Mesothelial cell of epicardium (in vitro differentiated cells): ENCODE measurements at regions not wholly inside any gene's neighbourhood (a gene's known extent, or its start where the extent isn't known, plus 50 kb on each side); places are given as distances from the start of the nearest gene placed in this dataset.

Source experiments
- DNase-seq, 2 experiments: peaks; one replicate each; pipeline ENCODE4 v3.0.0; 2021; ENCODE audit warnings: low spot score in 2 of 2; ENCODE audit not compliant: unreplicated experiment in 2 of 2
- H3K27ac Mint-ChIP-seq: 2 replicates; pipeline ENCODE4 v1.8.0; 2021; ENCODE audit warnings: mixed read lengths
- H3K27me3 Mint-ChIP-seq: 2 replicates; pipeline ENCODE4 v1.8.0; 2021; ENCODE audit warnings: low read depth, mixed read lengths
- H3K36me3 Mint-ChIP-seq: 2 replicates; pipeline ENCODE4 v1.8.0; 2021; ENCODE audit warnings: mixed read lengths
- H3K4me1 Mint-ChIP-seq: 2 replicates; pipeline ENCODE4 v1.8.0; 2021; ENCODE audit warnings: mixed read lengths
- H3K4me3 Mint-ChIP-seq: 2 replicates; pipeline ENCODE4 v1.8.0; 2021; ENCODE audit warnings: mild to moderate bottlenecking, moderate library complexity, mixed read lengths
- H3K9me3 Mint-ChIP-seq: 2 replicates; pipeline ENCODE4 v1.8.0; 2021; ENCODE audit warnings: mixed read lengths
- CTCF ChIP-seq: fragments of 200-600 bp; sonication (generic); IDR thresholded peaks from one replicate; pipeline ENCODE4 v1.5.0; 2021; ENCODE audit warnings: antibody characterized with exemption; ENCODE audit not compliant: unreplicated experiment

- DNase-seq: no peak
- no peaks in the 10 kb centered on the region for H3K27me3 Mint-ChIP-seq
- H3K9me3 Mint-ChIP-seq: no peaks in the 10 kb centered on the region
These were observed 196.1 kb downstream of the TRIM29 start for GRCh38 chr11:119941636-119942411.

GRCh38 chr11:119941171-119941570 lies 196.7 kb downstream of the TRIM29 start:
- Mint-ChIP-seq H3K9me3 (no peaks in the 10 kb centered on the region), H3K36me3 (no peaks in the 10 kb centered on the region), H3K27me3 (no peaks in the 10 kb centered on the region), H3K27ac (no peak overlapping the region), H3K4me3 (no peak overlapping the region), H3K4me1 (no peaks in the 10 kb centered on the region)
- DNase-seq: no peak
- TF ChIP-seq CTCF: no peak

More at GRCh38 chr11:119941636-119942411, 196.1 kb downstream of the TRIM29 start:
- Mint-ChIP-seq H3K36me3 (no peaks in the 10 kb centered on the region), H3K4me3 (no peak overlapping the region), H3K27ac (no peak overlapping the region), H3K4me1 (no peaks in the 10 kb centered on the region)
- TF ChIP-seq CTCF: no peak

GRCh38 chr11:119940401-119940976 lies 197.4 kb downstream of the TRIM29 start:
- no peak for DNase-seq
- H3K27ac Mint-ChIP-seq: no peak overlapping the region
- no peaks in the 10 kb centered on the region for H3K27me3 Mint-ChIP-seq
- no peaks in the 10 kb centered on the region for H3K4me1 Mint-ChIP-seq
- no peaks in the 10 kb centered on the region for H3K9me3 Mint-ChIP-seq
- H3K4me3 Mint-ChIP-seq: no peak overlapping the region
- TF ChIP-seq CTCF: no peak
- no peaks in the 10 kb centered on the region for H3K36me3 Mint-ChIP-seq

DNA sequence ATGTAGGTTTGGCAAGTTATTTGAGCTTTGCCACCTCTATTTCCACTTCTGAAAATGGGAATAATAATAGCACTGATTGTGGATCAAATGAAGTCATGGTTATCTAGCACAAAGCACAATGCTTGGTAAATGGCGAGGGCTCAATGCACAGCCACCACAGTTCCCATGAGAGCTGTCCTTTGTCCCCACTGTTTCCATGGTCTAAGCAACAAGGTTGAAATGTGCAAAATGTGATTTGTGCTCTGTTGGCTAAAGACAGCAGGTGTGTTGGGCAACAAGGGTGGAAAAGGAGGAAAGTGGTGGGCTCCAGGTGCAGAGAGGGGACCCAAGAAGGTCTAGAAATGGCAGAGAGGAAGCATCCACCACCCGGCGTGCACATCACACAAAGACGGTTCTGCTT lies 200.5 kb downstream of the TRIM29 start:
- Mint-ChIP-seq H3K27me3 (no peaks in the 10 kb centered on the region), H3K27ac (no peak overlapping the region), H3K36me3 (no peaks in the 10 kb centered on the region), H3K4me3 (no peak overlapping the region), H3K9me3 (no peaks in the 10 kb centered on the region), H3K4me1 (peaks cover 4% of the 10 kb centered on the region)
- no peak for TF ChIP-seq CTCF
- no peak for DNase-seq

GRCh38 chr11:119936426-119936825 lies 201.5 kb downstream of the TRIM29 start:
- H3K27me3 Mint-ChIP-seq: peaks cover 2% of the 10 kb centered on the region
- no peak overlapping the region for H3K27ac Mint-ChIP-seq
- H3K9me3 Mint-ChIP-seq: no peaks in the 10 kb centered on the region
- no peak for DNase-seq
- TF ChIP-seq CTCF: no peak
- no peaks in the 10 kb centered on the region for H3K36me3 Mint-ChIP-seq
- H3K4me3 Mint-ChIP-seq: no peak overlapping the region
- peaks cover 4% of the 10 kb centered on the region for H3K4me1 Mint-ChIP-seq
